ENCODE measurements at regions not wholly inside any gene's neighbourhood (a gene's known extent, or its start where the extent isn't known, plus 50 kb on each side); places are given as distances from the start of the nearest gene placed in this dataset.

DNA sequence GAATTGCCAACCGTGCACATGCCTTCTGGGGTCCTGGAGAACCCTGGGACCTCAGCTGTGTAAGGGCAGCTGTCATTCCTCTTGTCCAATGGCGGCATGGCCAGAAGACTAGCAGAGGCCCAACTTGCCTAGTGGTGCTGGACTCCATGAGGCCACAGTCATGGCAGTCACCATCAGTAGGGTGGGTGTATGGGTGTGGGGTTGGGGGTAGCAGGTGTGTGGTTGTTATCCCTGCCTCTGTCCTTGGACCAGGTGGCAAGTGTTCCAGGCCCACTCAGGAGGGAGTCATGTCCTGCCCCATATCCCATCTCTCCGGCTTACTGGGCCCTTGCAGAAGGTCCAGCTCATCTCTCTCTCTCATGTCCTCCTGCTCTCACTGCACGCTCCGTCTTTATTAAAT lies 1596.2 kb downstream of the MRPL39 start:
- Histone ChIP-seq H3K4me1 (ENCODE audit: control insufficient read depth, extremely low read depth, insufficient read depth, low read length) (no peaks in the 10 kb centered on the region), H3K9ac (replicated peaks; ENCODE audit: extremely low read depth, insufficient read depth, low read length) (no peak overlapping the region), H3K27me3 (ENCODE audit: control insufficient read depth in 2 of 2, insufficient read depth in 2 of 2, low read length in 2 of 2) (no peaks in the 10 kb centered on the region), H3K9me3 (replicated peaks; ENCODE audit: control insufficient read depth, insufficient read depth, low read length) (no peaks in the 10 kb centered on the region), H3K36me3 (ENCODE audit: control insufficient read depth in 2 of 2, extremely low read depth in 1 of 2, insufficient read depth in 2 of 2, low read length in 2 of 2) (no peaks in the 10 kb centered on the region), H3K9me1 (replicated peaks; ENCODE audit: control insufficient read depth, extremely low read depth, insufficient read depth, low read length) (no peaks in the 10 kb centered on the region), H3K4me3 (replicated peaks in 1 of 3; ENCODE audit: insufficient read depth in 1 of 3, low read depth in 1 of 3, low read length in 3 of 3) (no peak overlapping the region), H3K79me2 (ENCODE audit: control insufficient read depth, insufficient read depth, low read length) (no peaks in the 10 kb centered on the region), H3K27ac (ENCODE audit: insufficient read depth, low read depth, low read length) (no peak overlapping the region), H3K4me2 (ENCODE audit: insufficient read depth, low read length) (no peak overlapping the region), H2AFZ (ENCODE audit: low read depth, low read length) (no peak overlapping the region), H4K20me1 (replicated peaks; ENCODE audit: control insufficient read depth, extremely low read depth, insufficient read depth, low read length) (no peaks in the 10 kb centered on the region)
- POLR2A ChIA-PET, result no interaction called here
- CTCF ChIA-PET, result no interaction called here
- intact Hi-C loops (cut with micrococcal nuclease) (no loop called here), dilution Hi-C loops (cut with MboI; ENCODE audit: extremely low pct_ligation_motif_present, low sequenced_read_pairs) (no loop called here)
- TF ChIP-seq JUN (IDR thresholded peaks at IDR 0.05; ENCODE audit: borderline replicate concordance, insufficient read depth, insufficient read length, low read depth), result no peak
- DNase-seq (ENCODE audit: low read depth, low spot score), result no peak
- no TSS peak for BruUV-seq (replicated peaks)
- no peak for FAIRE-seq

DNA sequence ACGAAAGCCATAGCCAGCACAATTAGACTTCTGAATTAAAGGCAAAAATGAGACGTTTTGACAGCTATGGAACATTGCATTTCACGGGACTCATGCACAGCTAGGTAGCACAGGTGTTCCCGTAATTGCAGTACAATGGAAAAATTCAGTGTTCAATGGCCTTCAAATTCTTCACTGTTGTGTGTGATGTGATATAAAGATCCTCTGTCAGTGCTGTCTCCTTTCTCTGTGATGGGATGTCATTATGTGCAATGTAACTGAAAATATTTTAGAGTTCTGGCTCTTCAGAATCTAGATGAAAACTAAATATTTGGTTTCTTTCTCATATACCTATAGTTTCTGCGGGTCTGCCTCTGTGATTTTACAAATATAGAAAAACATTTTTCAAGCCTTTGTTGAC lies 1599.7 kb downstream of the MRPL39 start:
- Histone ChIP-seq H2AFZ (ENCODE audit: low read depth, low read length) (no peak overlapping the region), H3K36me3 (ENCODE audit: control insufficient read depth in 2 of 2, extremely low read depth in 1 of 2, insufficient read depth in 2 of 2, low read length in 2 of 2) (no peaks in the 10 kb centered on the region), H3K27ac (ENCODE audit: insufficient read depth, low read depth, low read length) (no peak overlapping the region), H3K27me3 (ENCODE audit: control insufficient read depth in 2 of 2, insufficient read depth in 2 of 2, low read length in 2 of 2) (no peaks in the 10 kb centered on the region), H4K20me1 (replicated peaks; ENCODE audit: control insufficient read depth, extremely low read depth, insufficient read depth, low read length) (no peaks in the 10 kb centered on the region), H3K4me1 (ENCODE audit: control insufficient read depth, extremely low read depth, insufficient read depth, low read length) (no peaks in the 10 kb centered on the region), H3K4me3 (replicated peaks in 1 of 3; ENCODE audit: insufficient read depth in 1 of 3, low read depth in 1 of 3, low read length in 3 of 3) (no peak overlapping the region), H3K9me1 (replicated peaks; ENCODE audit: control insufficient read depth, extremely low read depth, insufficient read depth, low read length) (no peaks in the 10 kb centered on the region), H3K9me3 (replicated peaks; ENCODE audit: control insufficient read depth, insufficient read depth, low read length) (no peaks in the 10 kb centered on the region), H3K79me2 (ENCODE audit: control insufficient read depth, insufficient read depth, low read length) (no peaks in the 10 kb centered on the region), H3K9ac (replicated peaks; ENCODE audit: extremely low read depth, insufficient read depth, low read length) (no peak overlapping the region), H3K4me2 (ENCODE audit: insufficient read depth, low read length) (no peak overlapping the region)
- no TSS peak for BruUV-seq (replicated peaks)
- FAIRE-seq, result no peak
- intact Hi-C loops (cut with micrococcal nuclease) (no loop called here), dilution Hi-C loops (cut with MboI; ENCODE audit: extremely low pct_ligation_motif_present, low sequenced_read_pairs) (no loop called here)
- ChIA-PET POLR2A (no interaction called here), CTCF (interaction anchor here (1.5 kb wide), 1 partner anchor 39 kb away, joined by 3 read pairs; no protein-coding TSS in a partner anchor)
- DNase-seq (ENCODE audit: low read depth, low spot score), result no peak
- TF ChIP-seq POLR2A (IDR thresholded peaks at IDR 0.05; ENCODE audit: low read depth, low read length) (no peak), FOS (IDR thresholded peaks at IDR 0.05; ENCODE audit: borderline replicate concordance, insufficient read depth, low read length) (no peak), GATA2 (IDR thresholded peaks at IDR 0.05; ENCODE audit: insufficient read depth, insufficient read length, low read depth, low read length) (no peak), EZH2 (IDR thresholded peaks at IDR 0.05; ENCODE audit: borderline replicate concordance, low read depth, low read length, severe bottlenecking) (no peak), JUN (IDR thresholded peaks at IDR 0.05; ENCODE audit: borderline replicate concordance, insufficient read depth, insufficient read length, low read depth) (no peak), MYC (IDR thresholded peaks at IDR 0.05; ENCODE audit: low read depth, low read length) (no peak)

Data from endothelial cell of umbilical vein (primary cell).